Left lung (tissue), 4 donors: ENCODE measurements at regions not wholly inside any gene's neighbourhood (a gene's known extent, or its start where the extent isn't known, plus 50 kb on each side); places are given as distances from the start of the nearest gene placed in this dataset.

Experiments used
- ATAC-seq: fragments of 200-7000 bp; cut with Tn5 transposase; one replicate; pipeline ENCODE4 v1.9.1; 2020; ENCODE audit warnings: moderate library complexity
- DNase-seq, 4 donors: peaks; one replicate each; pipeline ENCODE4 v3.0.0-alpha.2; 2013 to 2020
- H3K27ac ChIP-seq, 2 donors: fragments of 200-600 bp; sonication (generic) in 1 of 2; one replicate each; pipeline versions ENCODE4 v1.5.0 to v1.8.0; 2020 to 2021
- H3K27me3 ChIP-seq, 2 donors: fragments of 200-600 bp; sonication (generic) in 1 of 2; one replicate each; pipeline versions ENCODE4 v1.5.0 to v1.8.0; 2020 to 2021
- H3K36me3 ChIP-seq, 2 donors: fragments of 200-600 bp; sonication (generic) in 1 of 2; one replicate each; pipeline versions ENCODE4 v1.5.0 to v1.8.0; 2020 to 2021
- H3K4me1 ChIP-seq, 2 donors: fragments of 200-600 bp; one replicate each; pipeline ENCODE4 v1.8.0; 2021
- H3K4me3 ChIP-seq, 2 donors: fragments of 200-600 bp; sonication (generic) in 1 of 2; one replicate each; pipeline versions ENCODE4 v1.5.0 to v1.8.0; 2020 to 2021; ENCODE audit warnings: mild to moderate bottlenecking in 1 of 2
- H3K9me3 ChIP-seq, 2 donors: fragments of 200-600 bp; sonication (generic) in 1 of 2; one replicate each; pipeline versions ENCODE4 v1.5.0 to v1.8.0; 2020 to 2021
- intact Hi-C, 2 donors: fragments of 100-400 bp; cut with DNase I; formaldehyde crosslinking; loops; one replicate each; pipeline versions ENCODE4 v1.11.2 to v1.14.2; 2022
- TF ChIP-seq, protein P1 (sequence below), 2 donors: fragments of 200-600 bp; sonication (generic) in 1 of 2; IDR thresholded peaks; one replicate each; pipeline versions ENCODE4 v1.5.0 to v1.8.0; 2021; ENCODE audit warnings: antibody characterized with exemption in 2 of 2
- donor health status: DM: no; HTN: yes; CAD: no.
- donor health status: DM: no; HTN: no; CAD: no.

DNA sequence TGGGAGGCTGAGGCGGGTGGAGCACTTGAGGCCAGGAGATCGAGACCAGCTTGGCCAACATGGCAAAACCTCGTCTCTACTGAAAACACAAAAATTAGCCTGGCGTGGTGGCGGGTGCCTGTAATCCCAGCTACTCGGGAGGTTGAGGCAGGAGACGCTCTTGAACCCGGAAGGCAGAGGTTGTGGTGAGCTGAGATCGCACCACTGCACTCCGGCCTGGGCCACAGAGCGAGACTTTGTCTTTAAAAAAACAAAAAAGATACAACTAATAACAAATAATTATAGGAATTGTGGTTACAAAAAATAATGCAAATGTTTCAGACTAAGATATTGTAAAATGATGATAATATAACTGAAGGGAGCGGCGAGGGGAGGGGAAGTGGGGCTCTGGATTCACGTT is 90.3 kb upstream of the RTL6 start:
- Histone ChIP-seq H3K27ac (no peak overlapping the region), H3K4me1 (no peaks in the 10 kb centered on the region), H3K27me3 (peaks cover 8 to 76% of the 10 kb centered on the region in 2 donors), H3K9me3 (no peaks in the 10 kb centered on the region), H3K36me3 (no peaks in the 10 kb centered on the region), H3K4me3 (no peak overlapping the region)
- ATAC-seq (no peak), DNase-seq (peak in 1 of 4 donors; percentile 17)
- intact Hi-C loops = no loop called here
- TF ChIP-seq, protein P1, sequence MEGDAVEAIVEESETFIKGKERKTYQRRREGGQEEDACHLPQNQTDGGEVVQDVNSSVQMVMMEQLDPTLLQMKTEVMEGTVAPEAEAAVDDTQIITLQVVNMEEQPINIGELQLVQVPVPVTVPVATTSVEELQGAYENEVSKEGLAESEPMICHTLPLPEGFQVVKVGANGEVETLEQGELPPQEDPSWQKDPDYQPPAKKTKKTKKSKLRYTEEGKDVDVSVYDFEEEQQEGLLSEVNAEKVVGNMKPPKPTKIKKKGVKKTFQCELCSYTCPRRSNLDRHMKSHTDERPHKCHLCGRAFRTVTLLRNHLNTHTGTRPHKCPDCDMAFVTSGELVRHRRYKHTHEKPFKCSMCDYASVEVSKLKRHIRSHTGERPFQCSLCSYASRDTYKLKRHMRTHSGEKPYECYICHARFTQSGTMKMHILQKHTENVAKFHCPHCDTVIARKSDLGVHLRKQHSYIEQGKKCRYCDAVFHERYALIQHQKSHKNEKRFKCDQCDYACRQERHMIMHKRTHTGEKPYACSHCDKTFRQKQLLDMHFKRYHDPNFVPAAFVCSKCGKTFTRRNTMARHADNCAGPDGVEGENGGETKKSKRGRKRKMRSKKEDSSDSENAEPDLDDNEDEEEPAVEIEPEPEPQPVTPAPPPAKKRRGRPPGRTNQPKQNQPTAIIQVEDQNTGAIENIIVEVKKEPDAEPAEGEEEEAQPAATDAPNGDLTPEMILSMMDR (IDR thresholded peaks at IDR 0.05) = no peak

DNA sequence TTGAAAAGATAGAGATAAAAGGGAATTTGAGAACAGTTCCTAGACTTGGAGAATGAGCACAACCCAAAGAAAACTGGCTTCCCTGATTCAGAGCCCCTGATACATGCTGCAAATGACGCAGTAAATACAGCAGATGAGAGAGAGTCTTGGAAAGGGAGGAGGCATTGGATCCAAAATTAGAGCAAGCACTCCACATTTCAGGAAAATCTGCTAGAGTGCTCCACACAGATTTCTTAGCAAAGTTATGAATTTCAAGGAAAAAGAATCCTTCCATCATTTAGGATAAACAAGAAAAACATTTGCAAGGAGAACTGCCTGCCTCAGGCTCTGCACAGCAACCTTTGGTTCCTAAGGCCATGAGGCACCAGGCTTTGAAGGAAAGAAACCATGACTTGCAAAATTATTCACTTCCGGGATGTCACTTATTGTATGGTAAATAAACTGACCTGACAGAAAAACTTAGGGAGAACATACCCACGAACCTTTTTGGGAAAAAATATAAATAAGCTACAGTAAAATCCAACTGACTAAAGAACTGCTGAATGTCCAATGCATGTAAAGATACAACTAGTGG is 89.8 kb upstream of the RTL6 start:
- intact Hi-C loops = no loop called here
- Histone ChIP-seq H3K4me1 (no peaks in the 10 kb centered on the region), H3K27me3 (peaks cover 8 to 78% of the 10 kb centered on the region in 2 donors), H3K27ac (no peak overlapping the region), H3K4me3 (no peak overlapping the region), H3K36me3 (no peaks in the 10 kb centered on the region), H3K9me3 (no peaks in the 10 kb centered on the region)
- TF ChIP-seq, protein P1 (IDR thresholded peaks at IDR 0.05) = no peak
- ATAC-seq = no peak
- DNase-seq = no peak

DNA sequence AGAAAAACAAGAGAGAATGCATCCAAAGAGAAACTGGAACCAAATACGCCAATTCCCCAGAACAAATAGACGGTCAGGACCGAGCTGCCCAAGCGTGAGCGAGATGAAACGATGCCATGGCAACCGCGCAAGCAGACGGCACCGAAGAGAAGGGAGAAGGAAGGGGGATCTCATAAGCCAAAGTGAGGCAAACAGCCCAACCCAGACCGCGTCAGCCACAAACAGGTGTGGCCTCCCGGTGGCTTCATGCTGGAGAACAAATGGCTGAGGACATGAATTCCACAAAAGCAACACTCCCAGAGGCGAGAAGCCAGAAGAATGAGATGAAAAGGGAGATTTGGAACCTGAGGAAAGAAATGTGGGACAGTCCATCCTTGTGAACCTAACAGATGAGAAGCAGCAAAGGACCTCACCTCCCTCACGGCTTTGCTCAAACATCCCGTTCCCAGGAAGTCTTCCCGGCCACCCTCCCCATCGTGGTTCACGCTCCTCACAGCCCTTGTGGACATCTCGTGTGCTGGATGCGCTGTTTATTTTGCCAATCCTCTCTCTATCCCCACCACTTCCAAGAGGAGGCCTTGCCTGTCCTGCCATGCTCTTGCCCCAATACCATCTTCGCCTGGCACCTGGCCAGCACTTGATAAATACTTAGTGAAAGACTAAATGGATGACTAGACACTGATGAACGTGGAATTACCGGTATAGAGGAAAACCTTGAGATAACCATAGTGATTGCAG is 89.1 kb upstream of the RTL6 start:
- DNase-seq = peak in 3 of 4 donors; percentile 30 to 50 (median 42)
- Histone ChIP-seq H3K27me3 (peaks cover 8 to 77% of the 10 kb centered on the region in 2 donors), H3K27ac (no peak overlapping the region), H3K4me1 (no peaks in the 10 kb centered on the region), H3K36me3 (no peaks in the 10 kb centered on the region), H3K9me3 (no peaks in the 10 kb centered on the region), H3K4me3 (no peak overlapping the region)
- peak; percentile 24 for ATAC-seq
- TF ChIP-seq, protein P1 (IDR thresholded peaks at IDR 0.05) = no peak
- intact Hi-C loops = no loop called here

DNA sequence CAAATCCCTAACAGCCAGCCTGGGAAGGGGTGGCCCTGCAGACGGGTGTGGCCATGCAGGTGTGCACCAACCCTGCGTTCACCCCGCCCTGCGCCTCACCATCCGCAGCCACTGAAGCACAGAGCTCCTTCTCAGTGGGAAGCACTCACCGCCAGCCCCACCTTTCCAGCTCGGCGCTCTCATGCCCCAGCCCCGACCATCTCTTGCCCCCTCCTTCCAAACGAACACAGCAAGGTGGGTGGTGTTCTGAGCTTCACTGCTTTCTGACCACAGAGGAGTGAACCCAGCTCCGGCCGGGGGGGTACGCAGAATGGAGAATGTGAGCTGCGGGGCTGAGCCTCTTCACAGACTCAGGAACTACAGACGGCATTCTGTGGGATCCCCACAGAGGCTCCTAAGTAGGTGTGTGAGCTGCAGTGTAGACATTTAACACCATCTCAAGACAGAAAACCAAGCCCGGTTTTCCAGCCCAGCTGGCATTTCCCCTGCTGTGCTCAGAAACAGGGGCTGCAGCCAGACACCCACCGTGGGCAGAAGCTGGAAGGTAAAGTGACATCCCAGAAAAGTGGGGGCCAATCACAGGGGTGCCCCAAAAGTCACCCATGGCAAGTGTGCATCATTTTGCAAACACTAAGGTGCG is 88.4 kb upstream of the RTL6 start:
- Histone ChIP-seq H3K4me1 (no peaks in the 10 kb centered on the region), H3K36me3 (no peaks in the 10 kb centered on the region), H3K27me3 (peaks cover 8 to 75% of the 10 kb centered on the region in 2 donors), H3K9me3 (no peaks in the 10 kb centered on the region), H3K27ac (no peak overlapping the region), H3K4me3 (no peak overlapping the region)
- ATAC-seq (peak; percentile 32), DNase-seq (peak in 1 of 4 donors; percentile 55)
- intact Hi-C loops = no loop called here
- TF ChIP-seq, protein P1 (IDR thresholded peaks at IDR 0.05) = no peak
